ENCODE measurements at regions not wholly inside any gene's neighbourhood (a gene's known extent, or its start where the extent isn't known, plus 50 kb on each side); places are given as distances from the start of the nearest gene placed in this dataset.
A peak's percentile ranks its signal among the peaks of the same experiment; 100 is the strongest.
"Not testable (repeated sequence)": the region's sequence is repeated elsewhere in the genome, so short reads cannot be mapped to it uniquely, and the experiment has no call there.

DNA sequence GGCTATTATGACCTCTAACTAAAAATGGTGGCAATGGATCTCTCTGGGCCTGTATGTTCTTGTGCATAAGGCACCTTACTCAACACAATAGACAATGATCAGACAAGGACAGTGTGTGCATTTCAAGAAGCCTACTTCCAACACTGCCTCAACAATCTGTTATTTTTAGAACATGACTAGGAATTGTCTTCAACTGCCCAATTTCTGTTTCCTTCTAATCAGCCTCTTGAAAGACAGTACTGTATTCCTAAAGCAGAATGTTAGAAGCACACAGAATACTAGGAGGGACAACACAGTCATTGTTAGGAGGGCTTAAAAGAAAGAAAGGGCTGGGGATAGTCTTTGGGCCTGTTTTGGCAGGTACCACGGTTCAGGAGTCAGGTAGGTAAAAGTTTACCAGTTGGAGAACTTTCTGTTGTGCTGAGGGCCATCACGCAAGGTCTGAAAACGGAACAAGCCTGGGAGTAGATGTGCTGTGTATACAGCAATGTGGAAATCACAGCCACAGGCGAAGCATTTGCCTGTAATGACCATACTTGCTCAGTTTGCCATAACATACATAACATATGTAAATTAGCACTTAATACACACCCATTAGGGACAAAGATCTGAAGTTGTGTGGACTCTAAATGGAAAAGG lies 100.8 kb upstream of the ATXN3L start:
- no peak for DNase-seq (ENCODE audit: low spot score)

DNA sequence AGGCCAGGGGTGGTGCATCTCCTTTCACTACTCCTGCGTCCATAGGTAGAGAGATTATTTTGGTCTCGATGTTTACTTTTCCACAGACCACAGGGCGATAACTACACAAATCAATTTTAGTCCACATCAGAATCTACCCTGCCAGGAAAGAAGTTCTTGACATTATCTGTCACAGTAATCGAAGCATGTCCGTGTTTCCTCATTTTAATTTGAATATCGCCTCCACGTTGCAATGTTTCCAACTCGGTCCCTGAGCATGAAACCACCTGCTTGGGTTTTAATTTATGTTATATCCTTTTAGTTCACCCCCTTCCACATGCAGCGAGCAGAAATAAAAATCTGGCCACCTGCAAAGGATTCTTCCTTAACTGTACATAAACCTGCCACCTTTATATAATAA lies 100.1 kb upstream of the ATXN3L start:
- DNase-seq (ENCODE audit: low spot score), result no peak

DNA sequence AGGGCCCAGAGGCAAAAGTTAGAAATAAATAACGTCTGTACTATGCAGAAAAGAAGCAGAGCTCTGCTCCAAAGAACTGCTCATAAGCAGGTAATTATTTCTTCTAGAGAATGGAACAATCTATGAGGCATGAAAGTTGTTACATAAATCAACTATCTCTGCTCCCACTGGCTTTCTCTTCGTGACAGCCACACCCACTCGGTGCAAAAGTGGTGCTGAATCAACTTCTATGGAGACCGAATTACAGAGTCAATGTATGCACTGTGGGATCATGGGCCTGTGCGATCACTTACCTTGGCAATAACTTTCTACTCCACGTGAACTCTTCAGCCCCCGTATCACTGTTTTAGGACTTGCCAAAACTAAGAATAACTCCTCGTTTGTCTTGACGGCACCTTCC lies 99.4 kb upstream of the ATXN3L start:
- DNase-seq (ENCODE audit: low spot score), result no peak

DNA sequence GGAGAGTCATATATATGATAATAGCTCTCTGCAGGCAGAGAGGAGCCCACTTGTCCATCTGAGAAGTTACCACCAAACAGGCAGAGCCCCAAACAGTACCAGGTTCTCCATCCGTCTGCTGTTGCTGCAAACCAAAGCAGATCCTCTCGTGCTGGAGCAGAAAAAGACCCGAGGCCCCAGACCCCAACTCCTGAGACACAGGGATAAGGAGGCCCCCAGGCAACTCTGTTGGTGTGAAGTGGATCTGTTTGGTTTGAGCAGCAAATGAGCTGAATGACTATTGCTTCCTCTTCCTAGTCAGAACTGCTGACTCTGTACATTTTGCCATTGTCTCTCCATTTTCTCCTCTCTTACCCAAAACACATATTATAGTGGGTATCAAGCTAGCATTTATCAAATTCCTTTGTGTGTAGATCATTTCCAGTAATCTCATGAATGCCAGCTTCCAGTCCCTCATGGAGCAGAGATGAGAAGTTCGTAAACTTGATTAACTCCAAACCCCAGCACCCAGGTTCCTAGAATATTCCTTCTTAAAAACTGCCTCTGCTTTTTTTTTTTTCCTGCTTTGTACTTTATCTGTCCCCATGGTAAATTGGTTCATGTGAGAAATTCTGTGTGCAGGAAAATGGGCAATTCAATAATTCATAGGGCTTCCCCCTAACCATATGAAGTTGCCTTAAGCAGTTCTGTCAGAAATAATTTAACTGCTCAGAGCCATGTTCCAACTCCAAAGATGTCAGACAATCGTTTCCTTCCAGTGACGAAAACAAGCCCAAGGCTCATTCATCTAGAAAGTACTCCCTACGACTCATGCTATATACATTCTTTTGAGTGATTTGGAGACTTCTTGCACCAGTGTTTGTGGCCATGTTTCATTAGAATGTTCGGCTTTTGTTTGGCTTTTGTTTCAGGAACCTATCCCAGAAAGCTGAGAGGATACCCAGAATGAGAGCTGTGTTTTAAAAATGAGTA lies 98.6 kb upstream of the ATXN3L start:
- DNase-seq (ENCODE audit: low spot score), result no peak

DNA sequence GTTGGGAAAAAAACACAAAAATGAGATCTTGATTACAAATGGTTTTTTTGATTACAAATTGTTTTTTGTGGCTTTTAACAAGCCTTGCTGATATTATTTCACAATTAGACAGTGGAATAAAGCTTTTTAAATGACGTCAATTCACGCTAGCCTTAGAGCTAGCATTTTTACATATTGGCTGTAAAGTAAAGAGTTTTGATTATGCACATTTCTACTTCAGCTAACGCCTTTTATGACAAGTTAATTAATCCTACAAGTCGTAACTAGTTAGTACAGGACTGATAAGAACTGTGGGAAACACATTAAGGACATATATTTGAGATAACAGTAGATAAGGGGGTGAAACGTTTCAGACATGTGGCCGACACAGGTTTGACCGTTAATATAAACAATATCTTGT lies 95.7 kb upstream of the ATXN3L start:
- no peak for DNase-seq (ENCODE audit: low spot score)

DNA sequence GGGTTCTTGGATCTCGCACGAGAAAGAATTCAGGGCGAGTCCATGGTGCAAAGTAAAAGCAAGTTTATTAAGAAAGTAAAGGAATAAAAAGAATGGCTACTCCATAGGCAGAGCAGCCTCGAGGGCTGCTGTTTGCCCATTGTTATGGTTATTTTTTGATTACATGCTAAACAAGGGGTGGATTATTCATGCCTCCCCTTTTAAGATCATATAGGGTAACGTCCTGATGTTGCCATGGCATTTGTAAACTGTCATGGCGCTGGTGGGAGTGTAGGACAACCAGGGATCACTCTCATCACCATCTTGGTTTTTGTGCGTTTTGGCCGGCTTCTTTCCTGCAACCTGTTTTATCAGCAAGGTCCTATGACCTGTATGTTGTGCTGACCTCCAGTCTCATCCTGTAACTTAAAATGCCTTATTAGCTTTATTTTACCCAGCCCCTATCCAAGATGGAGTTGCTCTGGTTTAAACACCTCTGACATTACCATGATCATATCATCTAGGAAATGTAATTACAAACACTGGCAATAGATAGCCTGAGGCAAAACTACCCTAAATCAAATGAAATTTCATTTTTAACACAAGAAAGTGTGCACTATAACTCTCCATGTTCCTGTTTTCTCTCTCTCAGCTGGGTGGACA lies 94.3 kb upstream of the ATXN3L start:
- DNase-seq (ENCODE audit: low spot score), result no peak

DNA sequence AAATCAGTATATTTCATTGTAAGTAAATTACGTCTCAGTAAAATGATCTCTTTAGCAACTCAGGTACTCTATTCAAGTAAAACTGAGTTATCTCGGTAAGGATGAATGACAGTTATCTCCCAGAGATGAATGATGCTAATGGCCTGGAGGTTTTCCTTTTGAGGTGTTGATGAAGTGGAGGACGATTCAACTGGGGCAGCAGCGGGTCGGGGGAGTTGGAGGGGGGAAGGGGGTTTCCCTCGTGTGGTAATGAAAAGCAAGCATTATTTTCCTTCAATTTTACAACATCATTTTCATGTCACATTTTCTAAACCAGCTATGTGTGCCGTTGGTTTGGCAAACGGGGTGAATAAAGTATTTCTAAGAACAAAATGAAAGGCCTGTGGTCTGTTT lies 92.4 kb upstream of the ATXN3L start:
- DNase-seq (ENCODE audit: low spot score), result no peak

DNA sequence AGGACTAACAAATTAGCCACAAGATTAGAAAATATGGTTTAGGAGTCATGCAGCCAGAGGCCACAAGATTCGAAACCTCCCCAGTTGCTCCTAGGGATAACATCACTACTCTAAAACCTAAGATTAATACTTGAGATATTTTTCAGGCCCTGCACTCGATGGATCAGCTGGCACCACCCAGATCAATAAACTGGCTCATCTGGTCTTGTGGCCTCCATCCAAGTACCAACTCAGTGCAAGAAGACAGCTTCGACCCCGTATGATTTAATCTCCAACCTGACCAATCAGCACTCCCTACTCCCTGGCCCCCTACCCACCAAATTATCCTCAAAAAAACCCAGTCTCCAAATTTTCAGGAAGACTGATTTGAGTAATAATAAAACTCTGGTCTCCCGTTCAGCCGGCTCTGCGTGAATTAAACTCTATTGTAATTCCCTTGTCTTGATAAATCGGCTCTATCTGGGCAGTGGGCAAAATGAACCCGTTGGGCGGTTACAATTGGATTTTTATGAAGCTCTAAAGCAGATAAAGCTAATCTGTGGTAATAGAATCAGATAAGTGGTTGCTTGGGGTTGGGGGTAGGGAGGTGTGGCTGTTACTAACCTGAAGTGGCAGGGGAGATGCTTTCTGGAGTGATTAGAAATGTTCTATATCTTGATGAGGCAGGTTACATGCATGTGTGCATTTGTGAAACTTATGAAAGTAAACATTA lies 91.8 kb upstream of the ATXN3L start:
- no peak for DNase-seq (ENCODE audit: low spot score)

DNA sequence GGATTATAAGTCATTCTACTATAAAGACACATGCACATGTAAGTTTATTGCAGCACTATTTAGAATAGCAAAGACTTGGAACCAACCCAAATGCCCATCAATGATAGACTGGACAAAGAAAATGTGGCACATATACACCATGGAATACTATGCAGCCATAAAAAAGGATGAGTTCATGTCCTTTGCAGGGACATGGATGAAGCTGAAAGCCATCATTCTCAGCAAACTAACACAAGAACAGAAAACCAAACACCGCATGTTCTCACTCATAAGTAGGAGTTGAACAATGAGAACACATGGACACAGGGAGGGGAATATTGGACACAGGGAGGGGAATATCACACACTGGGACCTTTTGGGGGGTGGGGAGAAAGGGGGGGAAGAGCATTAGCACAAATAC lies 88.7 kb upstream of the ATXN3L start:
- DNase-seq (ENCODE audit: low spot score), result not testable (repeated sequence)

DNA sequence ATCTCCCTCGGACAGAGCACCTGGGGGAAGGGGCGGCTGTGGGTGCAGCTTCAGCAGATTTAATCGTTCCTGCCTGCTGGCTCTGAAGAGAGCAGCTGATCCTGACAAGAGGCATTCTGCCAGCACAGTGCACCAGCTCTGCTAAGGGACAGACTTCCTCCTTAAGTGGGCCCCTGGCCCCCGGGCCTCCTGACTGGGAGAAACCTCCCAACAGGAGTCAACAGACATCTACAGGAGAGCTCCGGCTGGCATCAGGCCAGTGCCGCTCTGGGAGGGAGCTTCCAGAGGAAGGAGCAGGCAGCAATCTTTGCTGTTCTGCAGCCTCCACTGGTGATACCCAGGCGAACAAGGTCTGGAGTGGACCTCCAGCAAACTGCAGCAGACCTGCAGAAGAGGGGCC lies 84.9 kb upstream of the ATXN3L start:
- DNase-seq (ENCODE audit: low spot score), result not testable (repeated sequence)

DNA sequence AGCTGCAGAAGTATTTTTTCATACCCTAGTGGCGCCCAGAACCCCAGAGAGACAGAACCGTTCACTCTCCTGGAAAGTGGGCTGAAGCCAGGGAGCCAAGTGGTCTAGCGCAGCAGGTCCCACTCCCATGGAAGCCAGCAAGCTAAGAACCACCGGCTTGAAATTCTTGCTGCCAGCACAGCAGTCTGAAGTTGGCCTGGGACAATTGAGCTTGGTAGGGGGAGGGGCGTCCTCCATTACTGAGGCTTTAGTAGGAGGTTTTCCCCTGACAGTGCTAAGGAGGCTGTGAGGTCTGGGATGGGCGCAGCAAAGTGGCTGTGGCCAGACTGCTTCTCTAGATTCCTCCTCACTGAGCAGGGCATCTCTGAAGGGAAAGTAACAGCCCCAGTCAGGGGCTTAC lies 84.5 kb upstream of the ATXN3L start:
- DNase-seq (ENCODE audit: low spot score), result no peak

DNA sequence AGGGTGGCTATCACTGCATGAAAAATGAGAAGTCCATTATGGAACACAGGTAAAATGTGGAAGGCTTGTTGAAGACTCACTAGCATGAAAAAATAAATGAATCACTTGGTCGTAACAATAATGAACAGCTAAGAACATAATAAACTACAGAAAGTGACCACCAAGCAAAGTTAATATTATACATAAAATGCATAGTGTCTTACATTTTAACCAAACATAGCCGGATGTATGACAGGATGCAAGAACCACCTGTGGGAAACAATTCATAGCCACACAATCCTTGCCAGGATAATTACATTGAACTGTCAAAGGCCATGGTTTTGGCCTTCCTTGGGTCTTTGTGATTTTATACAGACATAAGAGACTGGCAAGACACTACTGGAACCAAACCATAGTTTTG lies 81.9 kb upstream of the ATXN3L start:
- DNase-seq (ENCODE audit: low spot score), result no peak

DNA sequence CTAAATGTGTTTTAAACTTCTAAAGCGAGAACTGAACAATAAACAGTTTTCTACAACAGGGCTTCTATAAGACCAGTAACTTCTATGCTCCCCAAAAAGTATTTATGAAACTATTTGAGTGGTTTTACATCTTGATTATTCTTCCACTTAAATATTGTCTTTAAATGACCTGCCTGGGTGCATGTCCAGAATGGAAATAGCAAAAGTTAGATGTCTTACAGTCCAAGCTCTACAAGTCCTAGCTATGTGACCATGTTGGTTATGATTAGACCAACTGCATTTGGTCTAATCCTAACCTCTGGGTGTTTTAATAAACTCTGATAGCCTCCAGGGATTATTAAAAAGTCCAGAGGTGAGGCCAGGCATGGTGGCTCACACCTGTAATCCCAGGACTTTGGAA lies 79.0 kb upstream of the ATXN3L start:
- no peak for DNase-seq (ENCODE audit: low spot score)

DNA sequence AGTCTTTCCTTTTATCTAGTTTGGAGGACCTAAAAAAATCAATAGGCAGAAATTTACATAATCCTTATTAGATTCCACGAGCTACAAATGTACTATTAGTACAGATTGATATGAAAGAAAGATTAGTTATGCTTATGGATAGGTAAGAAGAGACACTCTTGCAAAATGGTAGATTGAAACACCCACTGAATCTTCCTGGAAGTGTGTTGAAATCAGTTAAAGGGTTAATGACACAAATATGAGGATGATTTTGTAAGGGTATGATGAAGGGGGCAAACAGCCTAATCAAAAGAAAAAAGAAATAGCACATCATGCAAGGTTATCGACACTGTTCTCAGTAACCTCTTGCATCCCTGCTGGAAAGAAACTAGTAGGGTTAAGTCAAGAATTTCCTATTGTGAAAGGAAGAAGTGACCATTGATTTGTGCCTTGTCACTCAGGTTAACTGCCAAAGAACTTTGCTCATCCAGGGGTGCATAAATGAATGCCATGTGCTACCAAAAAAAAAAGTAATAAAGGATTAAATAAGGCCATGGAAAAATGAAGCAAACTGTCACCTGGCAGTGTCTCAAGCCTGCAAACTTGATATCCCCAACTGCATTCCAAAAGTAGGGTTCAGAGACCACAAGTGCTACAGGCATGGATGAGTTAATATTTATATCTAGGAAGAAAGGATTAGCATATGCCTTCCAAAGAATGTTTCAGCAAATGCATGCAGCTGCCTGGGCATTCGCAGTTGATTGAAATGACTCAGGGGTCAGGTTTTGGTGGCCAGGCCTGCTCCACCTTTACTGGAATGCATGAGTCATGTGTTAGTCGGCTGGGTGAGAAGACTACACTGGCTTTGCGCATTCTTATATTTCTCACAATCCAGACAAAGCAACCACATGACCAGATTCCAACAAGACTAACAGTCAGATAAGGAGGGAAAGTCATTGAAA lies 78.3 kb upstream of the ATXN3L start:
- DNase-seq (ENCODE audit: low spot score), result peak; percentile 93

DNA sequence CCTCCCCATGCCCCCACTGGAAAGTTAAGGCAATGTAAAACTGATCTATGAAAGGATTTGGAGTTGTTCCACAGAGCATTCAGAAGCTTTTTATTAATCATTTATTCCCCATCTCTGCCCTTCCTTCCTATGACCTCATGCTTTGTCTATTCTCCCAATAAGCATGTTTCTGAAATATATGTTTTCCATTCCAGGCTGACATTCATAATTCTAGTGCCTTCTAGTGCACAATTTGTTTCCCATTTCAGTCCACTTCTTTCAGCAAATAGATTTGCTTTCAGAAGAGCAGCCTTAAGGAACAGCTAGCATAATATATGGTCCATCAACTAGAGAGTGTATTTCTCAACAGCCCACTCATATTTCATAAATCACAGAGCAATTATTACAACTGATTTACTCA lies 77.1 kb upstream of the ATXN3L start:
- DNase-seq (ENCODE audit: low spot score), result no peak

DNA sequence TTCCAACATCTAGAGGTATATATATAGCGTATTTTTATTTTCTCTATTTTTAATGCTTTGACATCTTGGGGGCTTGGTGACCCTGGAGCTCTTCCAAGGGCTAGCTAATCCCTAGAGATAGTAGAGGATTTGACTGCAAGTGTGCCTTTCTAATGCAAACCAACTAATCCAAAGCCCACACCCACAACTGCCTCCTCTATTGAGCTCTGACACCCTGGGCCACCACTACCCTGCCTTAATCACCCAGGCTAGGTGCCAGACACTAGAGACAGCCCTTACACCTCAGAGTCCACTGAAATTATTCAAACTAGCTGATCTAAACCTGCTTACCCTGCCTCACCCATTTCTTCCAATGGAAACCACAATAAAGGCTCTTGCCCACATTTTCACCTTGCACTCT lies 69.6 kb upstream of the ATXN3L start:
- no peak for DNase-seq (ENCODE audit: low spot score)

DNA sequence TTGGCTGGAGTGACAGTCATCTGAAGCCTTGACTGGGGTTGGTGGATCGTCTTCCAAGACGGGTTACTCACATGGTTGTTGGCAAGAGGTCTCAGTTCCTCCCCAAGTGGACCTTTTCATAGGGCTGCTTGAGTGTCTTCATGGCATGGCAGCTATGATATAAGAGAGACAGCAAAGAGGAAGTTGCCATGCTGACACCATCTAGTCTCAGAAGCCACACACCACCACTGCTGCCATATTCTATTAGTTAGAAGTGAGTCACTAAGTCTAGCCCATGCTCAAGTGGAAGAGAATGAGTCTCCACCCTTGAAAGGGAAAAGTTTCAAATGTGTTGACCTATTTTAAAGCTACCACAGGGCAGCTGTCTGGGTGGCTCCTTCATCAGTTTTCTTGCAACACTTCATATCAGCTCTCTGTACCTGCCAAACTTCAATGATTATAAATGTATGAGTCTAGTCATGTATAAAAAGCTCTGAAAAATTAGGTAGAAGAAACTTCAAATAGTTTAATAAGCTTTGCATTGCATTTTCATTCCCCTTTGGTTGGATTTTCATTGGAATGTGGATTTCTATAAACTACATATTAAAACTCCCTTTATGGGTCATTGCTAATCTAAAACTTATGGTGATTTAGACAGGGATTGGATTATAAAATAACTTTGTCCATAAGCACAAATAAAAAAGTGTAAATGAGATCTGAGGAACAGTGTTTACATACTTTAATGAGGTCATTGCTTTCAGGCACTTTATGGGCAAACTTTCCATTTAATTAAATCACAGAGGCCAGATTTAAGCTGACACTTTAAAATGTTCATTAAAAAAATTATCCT lies 68.0 kb upstream of the ATXN3L start:
- no peak for DNase-seq (ENCODE audit: low spot score)

DNA sequence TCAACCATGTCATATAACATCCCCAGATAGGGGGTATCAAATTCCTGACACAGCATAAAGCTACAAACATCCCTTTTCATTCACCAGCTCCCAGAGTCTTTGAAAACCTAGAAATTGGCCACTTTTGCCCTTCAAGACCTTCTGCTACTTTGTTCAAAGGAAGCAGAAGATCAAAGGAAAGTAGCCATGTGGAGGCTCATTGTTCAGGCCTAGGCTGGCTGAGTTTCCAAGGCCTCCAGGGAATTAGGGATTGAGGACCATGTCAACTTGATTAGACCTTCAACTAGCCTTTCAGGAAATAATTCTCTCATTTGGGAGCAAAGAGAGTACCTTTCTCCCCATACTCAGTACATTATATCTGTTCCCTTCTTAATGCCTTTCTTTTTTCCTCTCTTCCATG lies 66.8 kb upstream of the ATXN3L start:
- DNase-seq (ENCODE audit: low spot score), result peak; percentile 17

DNA sequence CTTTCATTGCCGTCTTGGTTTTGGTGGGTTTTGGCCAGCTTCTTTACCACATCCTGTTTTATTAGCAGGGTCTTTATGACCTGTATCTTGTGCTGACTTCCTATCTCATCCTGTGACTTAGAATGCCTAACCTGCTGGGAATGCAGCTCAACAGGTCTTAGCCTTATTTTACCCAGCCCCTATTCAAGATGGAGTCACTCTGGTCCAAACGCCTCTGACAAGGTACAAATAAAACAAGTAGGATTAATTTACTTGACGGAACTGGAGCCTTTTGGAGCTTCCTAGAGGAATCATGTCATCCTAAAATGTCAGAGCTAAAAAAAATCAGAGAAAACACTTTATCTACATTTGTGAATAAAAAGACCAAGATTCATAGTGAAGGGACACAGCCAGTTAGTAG lies 66.2 kb upstream of the ATXN3L start:
- no peak for DNase-seq (ENCODE audit: low spot score)

DNA sequence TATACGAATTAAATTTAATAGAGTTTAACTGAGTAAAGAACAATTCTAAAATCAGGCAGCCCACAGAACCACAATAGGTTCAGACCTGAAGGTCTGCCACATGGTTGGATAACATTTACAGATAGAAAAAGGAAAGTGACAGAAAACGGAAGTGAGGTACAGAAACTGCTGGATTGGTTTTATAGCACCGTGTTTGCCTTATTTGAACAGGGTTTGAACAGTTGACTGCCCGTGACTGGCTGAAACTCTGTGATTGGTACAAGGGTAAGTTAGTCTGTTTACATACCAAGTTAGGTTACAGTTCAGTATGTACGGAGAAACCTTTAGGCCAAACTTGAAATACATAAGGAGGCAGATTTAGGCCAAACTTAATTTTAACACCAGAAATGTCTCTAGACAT lies 64.1 kb upstream of the ATXN3L start:
- no peak for DNase-seq (ENCODE audit: low spot score)

Data from SW480 (cell line).